ENCODE measurements at regions not wholly inside any gene's neighbourhood (a gene's known extent, or its start where the extent isn't known, plus 50 kb on each side); places are given as distances from the start of the nearest gene placed in this dataset.

DNA sequence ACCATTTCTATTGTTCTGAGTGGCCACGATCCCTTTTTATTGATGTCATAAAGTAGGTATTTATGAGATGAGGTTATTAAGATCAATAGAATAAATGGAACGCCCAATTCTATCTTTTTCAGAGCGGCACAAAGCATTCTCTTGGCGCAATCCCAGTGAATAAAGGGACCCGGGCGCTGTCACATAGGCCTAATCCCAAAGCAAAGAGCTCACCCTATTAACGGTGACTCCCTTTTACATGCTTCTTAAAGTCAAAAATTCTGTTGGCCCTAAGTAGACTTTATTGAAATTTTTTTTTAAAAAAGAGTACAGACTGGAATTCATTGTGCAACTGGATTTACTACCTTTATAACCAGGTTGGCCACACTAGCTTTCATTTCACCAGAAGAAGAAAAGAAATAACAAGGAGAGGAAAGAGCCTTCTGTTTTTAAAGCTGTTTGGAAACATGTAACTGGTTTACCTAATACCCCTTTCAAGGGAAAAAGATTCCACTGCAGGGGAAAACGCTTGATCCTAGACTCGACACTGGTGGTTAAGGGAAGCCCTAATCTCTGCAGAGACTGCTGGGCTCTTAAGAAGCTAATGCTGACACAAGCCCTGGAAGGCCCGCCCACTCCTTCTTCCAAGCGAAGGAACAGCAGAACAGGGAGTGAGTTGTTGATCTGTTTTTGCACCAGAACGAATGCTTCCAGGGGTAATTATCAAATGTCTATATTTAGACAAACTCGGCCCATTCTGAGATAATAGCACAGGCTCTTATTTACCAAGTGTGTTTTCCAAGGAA lies 381.2 kb downstream of the BCL11B start:
- H3K27me3 Mint-ChIP-seq (ENCODE audit: insufficient read depth), result peaks cover 15% of the 10 kb centered on the region
- Histone ChIP-seq H3K36me3 (ENCODE audit: control insufficient read depth, insufficient read depth, low read length) (no peaks in the 10 kb centered on the region), H3K4me1 (ENCODE audit: control insufficient read depth, insufficient read depth, low read length) (peaks cover 2% of the 10 kb centered on the region), H3K9ac (ENCODE audit: extremely low read depth, low read length, poor library complexity, severe bottlenecking) (no peak overlapping the region), H3K4me3 (ENCODE audit: low read length) (no peak overlapping the region), H3K27ac (ENCODE audit: low read depth, low read length) (no peak overlapping the region), H3K9me3 (ENCODE audit: control insufficient read depth, low read length) (no peaks in the 10 kb centered on the region), H3K27me3 (ENCODE audit: control insufficient read depth, insufficient read depth, low read length, poor library complexity, severe bottlenecking) (no peaks in the 10 kb centered on the region)
- no peak overlapping the region for H3K4me3 Mint-ChIP-seq
- no peak for DNase-seq
- peaks cover 3% of the 10 kb centered on the region for H3K9me3 Mint-ChIP-seq
- H3K4me1 Mint-ChIP-seq, result peaks cover 11% of the 10 kb centered on the region
- TF ChIP-seq, protein P1, sequence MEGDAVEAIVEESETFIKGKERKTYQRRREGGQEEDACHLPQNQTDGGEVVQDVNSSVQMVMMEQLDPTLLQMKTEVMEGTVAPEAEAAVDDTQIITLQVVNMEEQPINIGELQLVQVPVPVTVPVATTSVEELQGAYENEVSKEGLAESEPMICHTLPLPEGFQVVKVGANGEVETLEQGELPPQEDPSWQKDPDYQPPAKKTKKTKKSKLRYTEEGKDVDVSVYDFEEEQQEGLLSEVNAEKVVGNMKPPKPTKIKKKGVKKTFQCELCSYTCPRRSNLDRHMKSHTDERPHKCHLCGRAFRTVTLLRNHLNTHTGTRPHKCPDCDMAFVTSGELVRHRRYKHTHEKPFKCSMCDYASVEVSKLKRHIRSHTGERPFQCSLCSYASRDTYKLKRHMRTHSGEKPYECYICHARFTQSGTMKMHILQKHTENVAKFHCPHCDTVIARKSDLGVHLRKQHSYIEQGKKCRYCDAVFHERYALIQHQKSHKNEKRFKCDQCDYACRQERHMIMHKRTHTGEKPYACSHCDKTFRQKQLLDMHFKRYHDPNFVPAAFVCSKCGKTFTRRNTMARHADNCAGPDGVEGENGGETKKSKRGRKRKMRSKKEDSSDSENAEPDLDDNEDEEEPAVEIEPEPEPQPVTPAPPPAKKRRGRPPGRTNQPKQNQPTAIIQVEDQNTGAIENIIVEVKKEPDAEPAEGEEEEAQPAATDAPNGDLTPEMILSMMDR (conservative IDR thresholded peaks at IDR 0.05), result no peak
- no peak overlapping the region for H3K27ac Mint-ChIP-seq
- no peaks in the 10 kb centered on the region for H3K36me3 Mint-ChIP-seq (ENCODE audit: low read depth)
- WGBS, 2 experiments (ENCODE audit: insufficient coverage in 1 of 2, insufficient read length in 1 of 2), result 71 to 76% methylated on average over 8 to 13 of the region's 13 CpGs

DNA sequence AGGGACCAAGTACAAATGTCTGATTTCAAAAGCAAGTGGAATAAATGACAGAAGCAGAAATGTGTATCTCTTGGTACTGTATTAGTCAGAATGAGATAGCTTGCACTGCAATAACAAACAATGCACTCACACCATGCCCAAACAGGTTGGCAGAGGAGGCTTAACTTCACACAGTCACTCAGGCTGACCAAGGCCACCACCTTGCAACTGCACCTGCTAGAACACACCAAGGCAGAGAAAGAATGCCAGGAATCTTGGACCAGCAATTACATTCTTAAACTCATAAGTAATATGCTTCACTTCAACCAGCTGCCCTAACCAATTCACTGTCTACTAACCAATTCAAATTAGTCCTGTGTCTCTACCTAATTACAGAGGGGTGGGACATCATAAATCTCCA lies 378.3 kb downstream of the BCL11B start:
- no peak overlapping the region for H3K9ac ChIP-seq (ENCODE audit: extremely low read depth, low read length, poor library complexity, severe bottlenecking)
- H3K36me3 Mint-ChIP-seq (ENCODE audit: low read depth), result no peaks in the 10 kb centered on the region
- H3K36me3 ChIP-seq (ENCODE audit: control insufficient read depth, insufficient read depth, low read length), result no peaks in the 10 kb centered on the region
- H3K9me3 Mint-ChIP-seq, result peaks cover 12% of the 10 kb centered on the region
- peaks cover 17% of the 10 kb centered on the region for H3K27me3 Mint-ChIP-seq (ENCODE audit: insufficient read depth)
- peaks cover 9% of the 10 kb centered on the region for H3K9me3 ChIP-seq (ENCODE audit: control insufficient read depth, low read length)
- H3K4me3 Mint-ChIP-seq, result no peak overlapping the region
- peaks cover 21% of the 10 kb centered on the region for H3K4me1 Mint-ChIP-seq
- H3K27me3 ChIP-seq (ENCODE audit: control insufficient read depth, insufficient read depth, low read length, poor library complexity, severe bottlenecking), result no peaks in the 10 kb centered on the region
- peaks cover 2% of the 10 kb centered on the region for H3K4me1 ChIP-seq (ENCODE audit: control insufficient read depth, insufficient read depth, low read length)
- no peak overlapping the region for H3K27ac ChIP-seq (ENCODE audit: low read depth, low read length)
- no peak for DNase-seq
- no peak overlapping the region for H3K27ac Mint-ChIP-seq
- TF ChIP-seq, protein P1 (conservative IDR thresholded peaks at IDR 0.05), result no peak
- H3K4me3 ChIP-seq (ENCODE audit: low read length), result no peak overlapping the region

DNA sequence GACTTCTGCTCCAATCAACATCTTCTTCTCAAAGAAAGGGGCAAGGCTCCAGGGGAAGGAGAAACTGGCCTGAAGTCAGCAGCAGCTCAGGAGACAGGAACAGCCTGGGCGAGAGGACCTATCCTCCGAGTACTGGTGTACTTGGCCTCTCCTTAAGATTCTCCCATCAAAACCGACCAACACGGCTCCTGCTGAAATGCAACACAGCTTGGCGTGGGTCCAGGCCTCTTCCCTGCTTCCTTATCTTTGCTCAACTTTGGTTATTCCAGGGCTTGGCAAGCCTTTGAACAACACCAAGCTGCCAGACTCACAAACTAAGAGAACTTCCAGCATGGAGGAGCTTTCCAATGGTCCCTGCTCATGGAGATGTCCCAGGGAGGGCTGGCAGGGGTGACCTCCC lies 377.4 kb downstream of the BCL11B start:
- H3K36me3 Mint-ChIP-seq (ENCODE audit: low read depth), result no peaks in the 10 kb centered on the region

More for the DNA sequence above, 377.4 kb downstream of the BCL11B start:
- Mint-ChIP-seq H3K27ac (no peak overlapping the region), H3K27me3 (ENCODE audit: insufficient read depth) (peaks cover 17% of the 10 kb centered on the region), H3K4me1 (peaks cover 21% of the 10 kb centered on the region), H3K4me3 (no peak overlapping the region), H3K9me3 (peaks cover 9% of the 10 kb centered on the region)
- Histone ChIP-seq H3K9me3 (ENCODE audit: control insufficient read depth, low read length) (peaks cover 9% of the 10 kb centered on the region), H3K27me3 (ENCODE audit: control insufficient read depth, insufficient read depth, low read length, poor library complexity, severe bottlenecking) (no peaks in the 10 kb centered on the region), H3K36me3 (ENCODE audit: control insufficient read depth, insufficient read depth, low read length) (no peaks in the 10 kb centered on the region), H3K4me3 (ENCODE audit: low read length) (no peak overlapping the region), H3K27ac (ENCODE audit: low read depth, low read length) (no peak overlapping the region), H3K9ac (ENCODE audit: extremely low read depth, low read length, poor library complexity, severe bottlenecking) (no peak overlapping the region), H3K4me1 (ENCODE audit: control insufficient read depth, insufficient read depth, low read length) (peaks cover 2% of the 10 kb centered on the region)
- TF ChIP-seq, protein P1 (conservative IDR thresholded peaks at IDR 0.05), result no peak
- no peak for DNase-seq
- WGBS, 2 experiments (ENCODE audit: insufficient coverage in 1 of 2, insufficient read length in 1 of 2), result 92 to 95% methylated on average over 5 of the region's 5 CpGs

Measured in endodermal cell (in vitro differentiated cells).